ENCODE measurements at regions not wholly inside any gene's neighbourhood (a gene's known extent, or its start where the extent isn't known, plus 50 kb on each side); places are given as distances from the start of the nearest gene placed in this dataset.

DNA sequence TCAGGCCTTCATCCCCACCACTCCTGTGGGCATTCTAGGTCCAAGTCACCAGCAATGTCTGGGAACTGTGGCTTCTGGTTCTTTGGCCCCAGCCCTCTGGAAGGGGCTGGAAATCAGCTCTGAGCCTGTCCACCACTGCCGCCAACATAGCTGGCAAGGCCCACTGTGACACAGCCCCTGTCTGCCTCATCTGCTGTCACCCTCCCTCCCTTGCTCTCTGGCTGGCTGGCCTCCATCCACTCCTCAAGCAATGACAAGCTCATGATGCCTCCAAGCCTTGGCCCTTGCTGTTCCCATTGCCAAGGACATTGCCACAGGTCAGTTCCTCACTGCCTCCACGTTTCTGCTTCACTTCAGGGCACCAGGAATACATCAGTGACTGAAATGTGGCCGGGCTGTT lies 93.7 kb downstream of the LHX2 start:
- no peak for TF ChIP-seq CTCF (conservative IDR thresholded peaks at IDR 0.05)
- TF ChIP-seq EZH2 (IDR thresholded peaks at IDR 0.05; ENCODE audit: low read depth): no peak

Data from PC-9 (cell line).